WTC11 (cell line): ENCODE measurements at regions not wholly inside any gene's neighbourhood (a gene's known extent, or its start where the extent isn't known, plus 50 kb on each side); places are given as distances from the start of the nearest gene placed in this dataset.
A peak's percentile ranks its signal among the peaks of the same experiment; 100 is the strongest.

Experiments
- ATAC-seq: fragments of 200-7000 bp; cut with Tn5 transposase; 2 replicates; pipeline ENCODE4 v1.10.0; 2021; ENCODE audit warnings: mild to moderate bottlenecking, moderate library complexity
- CTCF ChIA-PET: fragments of 300-600 bp; sonication (Branson Sonifier 250); formaldehyde crosslinking; loops from one replicate; lab custom pipeline; 2021; ENCODE audit warnings: antibody characterized with exemption; lab: Charles Lee
- POLR2A ChIA-PET: fragments of 350-600 bp; sonication (Branson Sonifier 250); formaldehyde crosslinking; loops from one replicate; lab custom pipeline; 2021; ENCODE audit warnings: antibody characterized with exemption; lab: Charles Lee
- DNase-seq: peaks from one replicate; pipeline ENCODE4 v3.0.0; 2021; ENCODE audit warnings: low spot score
- H3K27ac Mint-ChIP-seq: 2 replicates; pipeline ENCODE4 v1.8.0; 2021; ENCODE audit warnings: mixed read lengths
- H3K27me3 Mint-ChIP-seq: 2 replicates; pipeline ENCODE4 v1.8.0; 2021; ENCODE audit warnings: low read depth, mild to moderate bottlenecking, moderate library complexity, mixed read lengths
- H3K36me3 Mint-ChIP-seq: 2 replicates; pipeline ENCODE4 v1.8.0; 2021; ENCODE audit warnings: mixed read lengths
- H3K4me1 Mint-ChIP-seq: 2 replicates; pipeline ENCODE4 v1.8.0; 2022; ENCODE audit warnings: mixed read lengths
- H3K4me3 Mint-ChIP-seq: 2 replicates; pipeline ENCODE4 v1.8.0; 2021; ENCODE audit warnings: mild to moderate bottlenecking, moderate library complexity, mixed read lengths
- H3K9me3 Mint-ChIP-seq: 2 replicates; pipeline ENCODE4 v1.8.0; 2021; ENCODE audit warnings: mixed read lengths
- FOXK1 ChIP-seq: sonication (generic); formaldehyde crosslinking; IDR thresholded peaks from 2 replicates; pipeline ENCODE4 v1.8.0; 2022; ENCODE audit warnings: mild to moderate bottlenecking, moderate library complexity, missing genetic modification reagents
- FOXP1 ChIP-seq: sonication (generic); formaldehyde crosslinking; IDR thresholded peaks from 2 replicates; pipeline ENCODE4 v1.8.0; 2022; ENCODE audit warnings: missing genetic modification reagents, mild to moderate bottlenecking, moderate library complexity, borderline replicate concordance
- IRF2 ChIP-seq: sonication (generic); formaldehyde crosslinking; IDR thresholded peaks from 2 replicates; pipeline ENCODE4 v1.8.0; 2022; ENCODE audit warnings: low read depth, missing genetic modification reagents, borderline replicate concordance
- KAT7 ChIP-seq: sonication (generic); formaldehyde crosslinking; IDR thresholded peaks from 2 replicates; pipeline ENCODE4 v1.8.1; 2023; ENCODE audit warnings: missing genetic modification reagents, mild to moderate bottlenecking, borderline replicate concordance
- PRRX2 ChIP-seq: fragments of 250-450 bp; sonication (Bioruptor Pico); IDR thresholded peaks from 2 replicates; pipeline ENCODE4 v1.8.0; 2021; ENCODE audit warnings: mild to moderate bottlenecking
- SMAD3 ChIP-seq: sonication (generic); formaldehyde crosslinking; IDR thresholded peaks from 2 replicates; pipeline ENCODE4 v1.8.0; 2022; ENCODE audit warnings: missing genetic modification reagents, mild to moderate bottlenecking, borderline replicate concordance
- TCF7 ChIP-seq: sonication (generic); formaldehyde crosslinking; IDR thresholded peaks from 2 replicates; pipeline ENCODE4 v1.8.0; 2022; ENCODE audit warnings: mild to moderate bottlenecking, low read depth, missing genetic modification reagents, moderate library complexity
- ZNF121 ChIP-seq: sonication (generic); formaldehyde crosslinking; IDR thresholded peaks from 2 replicates; pipeline ENCODE4 v1.8.0; 2023; ENCODE audit warnings: missing genetic modification reagents
- TF ChIP-seq, protein P1 (sequence below): fragments of 250-450 bp; sonication (Bioruptor Pico); conservative IDR thresholded peaks from 2 replicates; pipeline ENCODE4 v1.9.0; 2021; ENCODE audit warnings: mild to moderate bottlenecking
- TF ChIP-seq, protein P2 (sequence below): sonication (generic); formaldehyde crosslinking; IDR thresholded peaks from 2 replicates; pipeline ENCODE4 v1.8.1; 2023; ENCODE audit warnings: mild to moderate bottlenecking, missing genetic modification reagents, moderate library complexity
- TF ChIP-seq, protein P3 (sequence below): sonication (generic); formaldehyde crosslinking; IDR thresholded peaks from 2 replicates; pipeline ENCODE4 v1.8.0; 2022; ENCODE audit warnings: mild to moderate bottlenecking, missing genetic modification reagents
- TF ChIP-seq, protein P4 (sequence below): sonication (generic); formaldehyde crosslinking; IDR thresholded peaks from 2 replicates; pipeline ENCODE4 v1.8.0; 2023; ENCODE audit warnings: missing genetic modification reagents
- TF ChIP-seq, protein P5 (sequence below): sonication (generic); formaldehyde crosslinking; IDR thresholded peaks from 2 replicates; pipeline ENCODE4 v1.8.1; 2023; ENCODE audit warnings: mild to moderate bottlenecking, moderate library complexity, missing genetic modification reagents
- TF ChIP-seq, protein P6 (sequence below): fragments of 200-600 bp; IDR thresholded peaks from 2 replicates; pipeline ENCODE4 v1.8.0; 2022; ENCODE audit warnings: antibody characterized with exemption
- TF ChIP-seq, protein P7 (sequence below): sonication (generic); formaldehyde crosslinking; IDR thresholded peaks from 2 replicates; pipeline ENCODE4 v1.8.0; 2022; ENCODE audit warnings: mild to moderate bottlenecking, missing genetic modification reagents
- TF ChIP-seq, protein P8 (sequence below): sonication (generic); formaldehyde crosslinking; IDR thresholded peaks from 2 replicates; pipeline ENCODE4 v1.8.0; 2023; ENCODE audit warnings: missing genetic modification reagents, mild to moderate bottlenecking, borderline replicate concordance
- TF ChIP-seq, protein P9 (sequence below): fragments of 250-450 bp; sonication (Bioruptor Pico); IDR thresholded peaks from 2 replicates; pipeline ENCODE4 v1.9.0; 2021; ENCODE audit warnings: mild to moderate bottlenecking

DNA sequence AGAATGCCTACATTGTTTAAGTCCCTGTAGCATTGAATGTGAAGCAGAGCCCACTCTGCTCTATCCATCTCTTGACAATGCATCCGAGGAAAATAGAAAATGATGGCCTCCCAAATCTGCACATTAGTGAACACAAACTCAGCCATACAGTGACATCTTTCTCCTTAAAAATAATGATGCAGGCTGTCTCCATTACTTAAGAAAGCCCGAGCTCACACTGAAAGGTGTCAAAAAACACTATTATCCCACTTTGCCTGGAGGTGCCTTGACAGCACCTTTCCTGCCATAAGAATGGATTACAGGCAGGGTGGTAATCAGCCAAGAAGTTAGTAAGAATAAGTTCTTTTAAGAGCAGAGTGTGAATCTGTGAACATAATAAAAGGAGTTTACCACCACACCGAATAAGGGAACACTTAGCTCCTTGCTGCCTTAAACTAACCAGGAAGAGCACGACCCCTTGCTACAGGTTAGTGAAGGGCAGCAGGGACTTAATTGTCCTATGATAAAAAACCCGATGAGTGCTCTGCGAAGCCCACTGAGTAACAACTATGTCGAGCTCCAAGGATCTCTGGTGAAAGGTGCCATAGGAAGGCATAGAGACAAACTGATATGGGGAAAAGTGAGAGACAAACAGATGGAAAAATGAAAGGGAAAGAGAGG, 123.2 kb upstream of the TUSC7 start:
- H3K36me3 Mint-ChIP-seq, result no peaks in the 10 kb centered on the region
- peak; percentile 62; the same call in 1 of the 2 replicates for ATAC-seq
- POLR2A ChIA-PET, result no interaction called here
- TF ChIP-seq TCF7 (no peak), FOXK1 (CRISPR knock-in tag) (no peak), SMAD3 (no peak), PRRX2 (no peak)
- TF ChIP-seq, protein P1, sequence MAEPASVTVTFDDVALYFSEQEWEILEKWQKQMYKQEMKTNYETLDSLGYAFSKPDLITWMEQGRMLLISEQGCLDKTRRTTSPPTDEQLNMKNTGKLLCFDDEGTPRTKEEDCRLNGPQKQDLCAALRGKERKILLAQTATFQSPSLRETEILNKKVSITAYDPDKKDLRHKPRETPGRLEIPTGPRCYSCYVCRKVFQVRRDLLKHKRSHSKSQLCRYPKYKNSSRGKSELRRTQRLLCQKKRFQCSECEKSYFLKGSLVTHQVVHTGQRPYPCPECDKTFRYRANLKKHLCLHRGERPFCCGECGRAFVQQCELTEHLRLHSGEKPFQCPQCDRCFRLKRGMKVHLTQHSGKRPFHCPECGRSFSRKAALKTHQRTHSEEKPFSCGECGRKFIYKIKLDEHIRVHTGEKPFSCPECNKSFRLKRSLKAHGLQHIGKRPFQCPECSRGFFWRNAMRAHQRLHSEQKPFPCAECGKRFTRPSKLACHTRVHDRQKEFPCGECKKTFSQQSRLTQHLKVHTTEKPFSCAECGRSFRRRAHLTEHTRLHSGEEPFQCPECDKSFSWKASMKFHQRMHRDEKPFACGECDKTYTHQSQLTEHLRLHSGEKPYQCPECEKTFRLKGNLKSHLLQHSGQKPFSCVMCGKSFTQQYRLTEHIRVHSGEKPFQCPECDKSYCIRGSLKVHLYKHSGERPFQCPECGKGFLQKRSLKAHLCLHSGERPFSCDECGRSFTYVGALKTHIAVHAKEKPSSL, result no peak
- TF ChIP-seq, protein P2, sequence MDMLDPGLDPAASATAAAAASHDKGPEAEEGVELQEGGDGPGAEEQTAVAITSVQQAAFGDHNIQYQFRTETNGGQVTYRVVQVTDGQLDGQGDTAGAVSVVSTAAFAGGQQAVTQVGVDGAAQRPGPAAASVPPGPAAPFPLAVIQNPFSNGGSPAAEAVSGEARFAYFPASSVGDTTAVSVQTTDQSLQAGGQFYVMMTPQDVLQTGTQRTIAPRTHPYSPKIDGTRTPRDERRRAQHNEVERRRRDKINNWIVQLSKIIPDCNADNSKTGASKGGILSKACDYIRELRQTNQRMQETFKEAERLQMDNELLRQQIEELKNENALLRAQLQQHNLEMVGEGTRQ (CRISPR knock-in tag), result no peak
- TF ChIP-seq, protein P3, sequence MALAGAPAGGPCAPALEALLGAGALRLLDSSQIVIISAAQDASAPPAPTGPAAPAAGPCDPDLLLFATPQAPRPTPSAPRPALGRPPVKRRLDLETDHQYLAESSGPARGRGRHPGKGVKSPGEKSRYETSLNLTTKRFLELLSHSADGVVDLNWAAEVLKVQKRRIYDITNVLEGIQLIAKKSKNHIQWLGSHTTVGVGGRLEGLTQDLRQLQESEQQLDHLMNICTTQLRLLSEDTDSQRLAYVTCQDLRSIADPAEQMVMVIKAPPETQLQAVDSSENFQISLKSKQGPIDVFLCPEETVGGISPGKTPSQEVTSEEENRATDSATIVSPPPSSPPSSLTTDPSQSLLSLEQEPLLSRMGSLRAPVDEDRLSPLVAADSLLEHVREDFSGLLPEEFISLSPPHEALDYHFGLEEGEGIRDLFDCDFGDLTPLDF (CRISPR knock-in tag), result no peak
- TF ChIP-seq, all 79 proteins: peak for 0
- Mint-ChIP-seq H3K27me3 (no peaks in the 10 kb centered on the region; the same call in 1 of the 2 replicates), H3K27ac (no peak overlapping the region), H3K9me3 (no peaks in the 10 kb centered on the region), H3K4me1 (no peaks in the 10 kb centered on the region), H3K4me3 (no peak overlapping the region)
- CTCF ChIA-PET, result interaction anchor here (0.7 to 1.3 kb wide), 6 partner anchors 10 to 170 kb away, joined by 3 to 7 read pairs (median 3); no protein-coding TSS in a partner anchor
- DNase-seq, result no peak

DNA sequence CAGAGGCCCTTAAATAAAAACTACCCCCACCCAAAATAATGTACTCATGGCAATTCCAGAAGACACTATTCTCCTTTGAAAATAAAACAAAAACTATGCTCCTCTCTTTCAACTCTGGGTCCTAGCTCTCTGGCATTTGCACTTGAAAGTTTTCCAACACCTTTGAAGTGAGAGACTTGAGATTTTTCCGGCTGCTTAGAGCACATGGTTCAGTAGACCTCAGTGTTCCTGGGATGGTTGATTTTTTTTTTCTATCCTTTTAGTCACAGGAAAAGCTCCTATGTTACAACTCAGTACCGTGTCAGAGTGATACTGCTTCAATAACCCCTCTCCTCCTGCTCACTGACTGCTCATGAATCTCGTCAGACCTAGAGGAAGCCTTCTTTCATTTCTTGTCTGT, 118.3 kb upstream of the TUSC7 start:
- H3K4me3 Mint-ChIP-seq, result no peak overlapping the region
- TF ChIP-seq, protein P4, sequence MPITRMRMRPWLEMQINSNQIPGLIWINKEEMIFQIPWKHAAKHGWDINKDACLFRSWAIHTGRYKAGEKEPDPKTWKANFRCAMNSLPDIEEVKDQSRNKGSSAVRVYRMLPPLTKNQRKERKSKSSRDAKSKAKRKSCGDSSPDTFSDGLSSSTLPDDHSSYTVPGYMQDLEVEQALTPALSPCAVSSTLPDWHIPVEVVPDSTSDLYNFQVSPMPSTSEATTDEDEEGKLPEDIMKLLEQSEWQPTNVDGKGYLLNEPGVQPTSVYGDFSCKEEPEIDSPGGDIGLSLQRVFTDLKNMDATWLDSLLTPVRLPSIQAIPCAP (CRISPR knock-in tag), result no peak
- TF ChIP-seq ZNF121 (CRISPR knock-in tag) (no peak), KAT7 (CRISPR knock-in tag) (no peak), FOXP1 (CRISPR knock-in tag) (no peak), IRF2 (no peak)
- TF ChIP-seq, protein P5, sequence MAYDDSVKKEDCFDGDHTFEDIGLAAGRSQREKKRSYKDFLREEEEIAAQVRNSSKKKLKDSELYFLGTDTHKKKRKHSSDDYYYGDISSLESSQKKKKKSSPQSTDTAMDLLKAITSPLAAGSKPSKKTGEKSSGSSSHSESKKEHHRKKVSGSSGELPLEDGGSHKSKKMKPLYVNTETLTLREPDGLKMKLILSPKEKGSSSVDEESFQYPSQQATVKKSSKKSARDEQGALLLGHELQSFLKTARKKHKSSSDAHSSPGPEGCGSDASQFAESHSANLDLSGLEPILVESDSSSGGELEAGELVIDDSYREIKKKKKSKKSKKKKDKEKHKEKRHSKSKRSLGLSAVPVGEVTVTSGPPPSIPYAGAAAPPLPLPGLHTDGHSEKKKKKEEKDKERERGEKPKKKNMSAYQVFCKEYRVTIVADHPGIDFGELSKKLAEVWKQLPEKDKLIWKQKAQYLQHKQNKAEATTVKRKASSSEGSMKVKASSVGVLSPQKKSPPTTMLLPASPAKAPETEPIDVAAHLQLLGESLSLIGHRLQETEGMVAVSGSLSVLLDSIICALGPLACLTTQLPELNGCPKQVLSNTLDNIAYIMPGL (CRISPR knock-in tag), result no peak
- TF ChIP-seq, protein P6, sequence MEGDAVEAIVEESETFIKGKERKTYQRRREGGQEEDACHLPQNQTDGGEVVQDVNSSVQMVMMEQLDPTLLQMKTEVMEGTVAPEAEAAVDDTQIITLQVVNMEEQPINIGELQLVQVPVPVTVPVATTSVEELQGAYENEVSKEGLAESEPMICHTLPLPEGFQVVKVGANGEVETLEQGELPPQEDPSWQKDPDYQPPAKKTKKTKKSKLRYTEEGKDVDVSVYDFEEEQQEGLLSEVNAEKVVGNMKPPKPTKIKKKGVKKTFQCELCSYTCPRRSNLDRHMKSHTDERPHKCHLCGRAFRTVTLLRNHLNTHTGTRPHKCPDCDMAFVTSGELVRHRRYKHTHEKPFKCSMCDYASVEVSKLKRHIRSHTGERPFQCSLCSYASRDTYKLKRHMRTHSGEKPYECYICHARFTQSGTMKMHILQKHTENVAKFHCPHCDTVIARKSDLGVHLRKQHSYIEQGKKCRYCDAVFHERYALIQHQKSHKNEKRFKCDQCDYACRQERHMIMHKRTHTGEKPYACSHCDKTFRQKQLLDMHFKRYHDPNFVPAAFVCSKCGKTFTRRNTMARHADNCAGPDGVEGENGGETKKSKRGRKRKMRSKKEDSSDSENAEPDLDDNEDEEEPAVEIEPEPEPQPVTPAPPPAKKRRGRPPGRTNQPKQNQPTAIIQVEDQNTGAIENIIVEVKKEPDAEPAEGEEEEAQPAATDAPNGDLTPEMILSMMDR, result no peak
- TF ChIP-seq, protein P7, sequence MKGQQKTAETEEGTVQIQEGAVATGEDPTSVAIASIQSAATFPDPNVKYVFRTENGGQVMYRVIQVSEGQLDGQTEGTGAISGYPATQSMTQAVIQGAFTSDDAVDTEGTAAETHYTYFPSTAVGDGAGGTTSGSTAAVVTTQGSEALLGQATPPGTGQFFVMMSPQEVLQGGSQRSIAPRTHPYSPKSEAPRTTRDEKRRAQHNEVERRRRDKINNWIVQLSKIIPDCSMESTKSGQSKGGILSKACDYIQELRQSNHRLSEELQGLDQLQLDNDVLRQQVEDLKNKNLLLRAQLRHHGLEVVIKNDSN (CRISPR knock-in tag), result no peak
- TF ChIP-seq, protein P8, sequence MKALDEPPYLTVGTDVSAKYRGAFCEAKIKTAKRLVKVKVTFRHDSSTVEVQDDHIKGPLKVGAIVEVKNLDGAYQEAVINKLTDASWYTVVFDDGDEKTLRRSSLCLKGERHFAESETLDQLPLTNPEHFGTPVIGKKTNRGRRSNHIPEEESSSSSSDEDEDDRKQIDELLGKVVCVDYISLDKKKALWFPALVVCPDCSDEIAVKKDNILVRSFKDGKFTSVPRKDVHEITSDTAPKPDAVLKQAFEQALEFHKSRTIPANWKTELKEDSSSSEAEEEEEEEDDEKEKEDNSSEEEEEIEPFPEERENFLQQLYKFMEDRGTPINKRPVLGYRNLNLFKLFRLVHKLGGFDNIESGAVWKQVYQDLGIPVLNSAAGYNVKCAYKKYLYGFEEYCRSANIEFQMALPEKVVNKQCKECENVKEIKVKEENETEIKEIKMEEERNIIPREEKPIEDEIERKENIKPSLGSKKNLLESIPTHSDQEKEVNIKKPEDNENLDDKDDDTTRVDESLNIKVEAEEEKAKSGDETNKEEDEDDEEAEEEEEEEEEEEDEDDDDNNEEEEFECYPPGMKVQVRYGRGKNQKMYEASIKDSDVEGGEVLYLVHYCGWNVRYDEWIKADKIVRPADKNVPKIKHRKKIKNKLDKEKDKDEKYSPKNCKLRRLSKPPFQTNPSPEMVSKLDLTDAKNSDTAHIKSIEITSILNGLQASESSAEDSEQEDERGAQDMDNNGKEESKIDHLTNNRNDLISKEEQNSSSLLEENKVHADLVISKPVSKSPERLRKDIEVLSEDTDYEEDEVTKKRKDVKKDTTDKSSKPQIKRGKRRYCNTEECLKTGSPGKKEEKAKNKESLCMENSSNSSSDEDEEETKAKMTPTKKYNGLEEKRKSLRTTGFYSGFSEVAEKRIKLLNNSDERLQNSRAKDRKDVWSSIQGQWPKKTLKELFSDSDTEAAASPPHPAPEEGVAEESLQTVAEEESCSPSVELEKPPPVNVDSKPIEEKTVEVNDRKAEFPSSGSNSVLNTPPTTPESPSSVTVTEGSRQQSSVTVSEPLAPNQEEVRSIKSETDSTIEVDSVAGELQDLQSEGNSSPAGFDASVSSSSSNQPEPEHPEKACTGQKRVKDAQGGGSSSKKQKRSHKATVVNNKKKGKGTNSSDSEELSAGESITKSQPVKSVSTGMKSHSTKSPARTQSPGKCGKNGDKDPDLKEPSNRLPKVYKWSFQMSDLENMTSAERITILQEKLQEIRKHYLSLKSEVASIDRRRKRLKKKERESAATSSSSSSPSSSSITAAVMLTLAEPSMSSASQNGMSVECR (CRISPR knock-in tag), result no peak
- TF ChIP-seq, protein P9, sequence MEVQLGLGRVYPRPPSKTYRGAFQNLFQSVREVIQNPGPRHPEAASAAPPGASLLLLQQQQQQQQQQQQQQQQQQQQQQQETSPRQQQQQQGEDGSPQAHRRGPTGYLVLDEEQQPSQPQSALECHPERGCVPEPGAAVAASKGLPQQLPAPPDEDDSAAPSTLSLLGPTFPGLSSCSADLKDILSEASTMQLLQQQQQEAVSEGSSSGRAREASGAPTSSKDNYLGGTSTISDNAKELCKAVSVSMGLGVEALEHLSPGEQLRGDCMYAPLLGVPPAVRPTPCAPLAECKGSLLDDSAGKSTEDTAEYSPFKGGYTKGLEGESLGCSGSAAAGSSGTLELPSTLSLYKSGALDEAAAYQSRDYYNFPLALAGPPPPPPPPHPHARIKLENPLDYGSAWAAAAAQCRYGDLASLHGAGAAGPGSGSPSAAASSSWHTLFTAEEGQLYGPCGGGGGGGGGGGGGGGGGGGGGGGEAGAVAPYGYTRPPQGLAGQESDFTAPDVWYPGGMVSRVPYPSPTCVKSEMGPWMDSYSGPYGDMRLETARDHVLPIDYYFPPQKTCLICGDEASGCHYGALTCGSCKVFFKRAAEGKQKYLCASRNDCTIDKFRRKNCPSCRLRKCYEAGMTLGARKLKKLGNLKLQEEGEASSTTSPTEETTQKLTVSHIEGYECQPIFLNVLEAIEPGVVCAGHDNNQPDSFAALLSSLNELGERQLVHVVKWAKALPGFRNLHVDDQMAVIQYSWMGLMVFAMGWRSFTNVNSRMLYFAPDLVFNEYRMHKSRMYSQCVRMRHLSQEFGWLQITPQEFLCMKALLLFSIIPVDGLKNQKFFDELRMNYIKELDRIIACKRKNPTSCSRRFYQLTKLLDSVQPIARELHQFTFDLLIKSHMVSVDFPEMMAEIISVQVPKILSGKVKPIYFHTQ, result no peak

More for the DNA sequence above, 118.3 kb upstream of the TUSC7 start:
- ATAC-seq (no peak), DNase-seq (no peak)
- H3K9me3 Mint-ChIP-seq, result no peaks in the 10 kb centered on the region
- H3K27me3 Mint-ChIP-seq, result no peaks in the 10 kb centered on the region
- H3K27ac Mint-ChIP-seq, result no peak overlapping the region
- POLR2A ChIA-PET, result no interaction called here
- H3K4me1 Mint-ChIP-seq, result no peaks in the 10 kb centered on the region
- CTCF ChIA-PET, result no interaction called here
- H3K36me3 Mint-ChIP-seq, result no peaks in the 10 kb centered on the region
